Liver (tissue), 3 donors: ENCODE measurements at regions not wholly inside any gene's neighbourhood (a gene's known extent, or its start where the extent isn't known, plus 50 kb on each side); places are given as distances from the start of the nearest gene placed in this dataset.

Experiments
- ATF3 ChIP-seq: IDR thresholded peaks from 2 replicates; pipeline ENCODE4 v1.6.1; 2016; ENCODE audit warnings: antibody characterized with exemption
- CTCF ChIP-seq: fragments of 150-350 bp; IDR thresholded peaks from 2 replicates; pipeline ENCODE4 v1.5.1; 2017; ENCODE audit warnings: improper control_type of control experiment, low read depth, low read length; ENCODE audit not compliant: missing input control
- FOXA1 ChIP-seq: IDR thresholded peaks from 2 replicates; pipeline ENCODE4 v1.6.1; 2016; ENCODE audit warnings: antibody characterized with exemption
- GABPA ChIP-seq, 2 donors: IDR thresholded peaks in 1 of 2; conservative IDR thresholded peaks in 1 of 2; 2 replicates each; pipeline ENCODE4 v1.6.1; 2016; ENCODE audit warnings: antibody characterized with exemption in 2 of 2, mild to moderate bottlenecking in 1 of 2, moderate library complexity in 1 of 2
- MAX ChIP-seq: IDR thresholded peaks from 2 replicates; pipeline ENCODE4 v1.6.1; 2016; ENCODE audit warnings: antibody characterized with exemption
- donor health status: healthy.
- donor health status: healthy.

- TF ChIP-seq GABPA (IDR thresholded peaks at IDR 0.05 in 1 of 2, conservative IDR thresholded peaks at IDR 0.05 in 1 of 2) (no peak), CTCF (no peak), MAX (no peak), ATF3 (no peak), FOXA1 (no peak)
These were observed 126.6 kb downstream of the VEGFA start for GRCh38 chr6:43896329-43897255.
